Fibroblast of gingiva (primary cell): ENCODE measurements at regions not wholly inside any gene's neighbourhood (a gene's known extent, or its start where the extent isn't known, plus 50 kb on each side); places are given as distances from the start of the nearest gene placed in this dataset.
"Not testable (repeated sequence)": the region's sequence is repeated elsewhere in the genome, so short reads cannot be mapped to it uniquely, and the experiment has no call there.

Experiments
- DNase-seq: peaks from one replicate; pipeline ENCODE4 v3.0.0-alpha.2; 2011; ENCODE audit warnings: low read depth

DNA sequence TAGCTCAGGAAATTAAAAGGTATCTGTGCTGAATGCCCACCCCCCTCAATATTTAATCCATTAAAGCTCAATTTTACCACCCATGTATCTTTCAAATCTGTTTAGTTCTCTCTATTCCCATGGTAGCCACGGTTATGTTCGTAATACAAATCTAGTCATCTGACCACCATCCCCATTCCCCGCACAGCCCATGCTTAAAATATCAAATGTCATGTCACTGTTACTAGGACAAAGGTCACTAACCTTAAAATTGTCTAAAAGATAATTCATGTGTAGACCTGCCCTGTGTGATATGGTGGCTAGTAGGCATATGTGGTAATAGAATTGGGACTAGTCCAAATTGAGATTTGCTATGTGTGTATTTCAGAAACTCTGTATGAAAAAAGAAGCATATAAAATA lies 728.5 kb upstream of the B3GALT2 start:
- DNase-seq: no peak

DNA sequence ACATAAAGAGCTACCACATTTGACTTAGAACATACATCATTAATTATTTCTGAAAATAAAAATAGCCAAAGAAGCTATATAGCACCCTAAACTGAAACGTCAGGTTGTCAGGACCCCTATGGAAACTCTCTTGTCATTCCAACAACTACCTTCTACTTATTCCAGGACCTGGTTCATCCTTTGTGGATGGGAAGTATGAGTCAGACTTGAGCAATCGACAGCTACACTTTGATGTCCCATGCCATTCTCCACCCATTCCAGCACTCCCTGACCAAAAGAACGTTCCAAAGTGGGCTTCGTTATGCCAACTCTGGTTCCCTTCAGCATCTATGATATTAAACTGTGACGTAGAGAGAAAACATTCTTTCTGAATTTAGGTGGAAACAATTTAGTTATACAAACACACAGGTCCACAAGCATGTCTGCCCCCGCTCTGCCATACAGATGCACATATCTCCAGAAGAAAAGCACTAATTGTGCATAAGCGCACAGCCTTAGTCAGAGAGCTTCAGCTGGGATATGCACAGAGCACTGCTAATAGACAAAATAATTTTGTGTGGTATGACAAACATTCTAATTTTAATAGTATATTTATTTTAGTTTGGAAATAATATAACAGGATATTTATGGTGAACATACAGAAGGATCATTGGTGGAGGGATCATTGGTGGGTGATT lies 723.1 kb upstream of the B3GALT2 start:
- DNase-seq: no peak

DNA sequence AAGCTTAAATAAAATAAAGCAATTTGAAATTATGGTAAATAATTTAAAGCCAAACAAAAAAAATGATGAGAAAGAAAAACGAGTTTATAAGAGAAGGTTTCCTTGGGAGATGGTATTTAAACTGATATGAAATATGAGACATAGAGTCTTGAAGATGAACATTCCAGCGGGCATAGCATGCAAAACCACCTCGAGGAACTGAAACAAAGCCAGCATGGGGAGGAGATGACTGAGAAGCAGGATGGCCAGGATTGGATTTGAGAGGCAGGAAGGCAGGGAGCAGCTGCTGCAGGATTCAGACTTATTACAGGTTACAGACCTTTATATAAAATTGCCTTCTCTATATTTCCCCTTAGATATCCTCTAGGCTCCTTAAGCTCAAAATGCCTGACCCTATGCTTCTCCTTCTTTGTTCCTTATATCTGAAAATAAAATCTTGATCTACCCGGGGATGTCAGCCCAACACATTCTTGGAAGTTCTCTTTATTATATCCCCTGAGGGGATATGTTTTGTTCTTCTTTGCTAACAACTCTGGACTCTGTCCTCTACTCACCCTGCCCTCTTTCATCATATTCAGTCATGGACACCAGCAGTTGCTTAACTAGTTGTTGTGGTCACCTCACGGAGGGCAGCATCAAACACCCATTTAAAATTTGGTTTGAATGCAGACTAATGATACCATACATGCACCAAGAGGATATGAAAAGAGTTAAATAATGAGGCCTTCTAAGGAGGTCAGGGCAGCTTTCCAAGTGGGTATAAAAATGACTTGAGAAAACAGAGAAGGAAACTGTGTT lies 719.1 kb upstream of the B3GALT2 start:
- DNase-seq: peak; percentile 74

GRCh38 chr1:193891788-193892187 lies 705.4 kb upstream of the B3GALT2 start:
- DNase-seq: no peak

DNA sequence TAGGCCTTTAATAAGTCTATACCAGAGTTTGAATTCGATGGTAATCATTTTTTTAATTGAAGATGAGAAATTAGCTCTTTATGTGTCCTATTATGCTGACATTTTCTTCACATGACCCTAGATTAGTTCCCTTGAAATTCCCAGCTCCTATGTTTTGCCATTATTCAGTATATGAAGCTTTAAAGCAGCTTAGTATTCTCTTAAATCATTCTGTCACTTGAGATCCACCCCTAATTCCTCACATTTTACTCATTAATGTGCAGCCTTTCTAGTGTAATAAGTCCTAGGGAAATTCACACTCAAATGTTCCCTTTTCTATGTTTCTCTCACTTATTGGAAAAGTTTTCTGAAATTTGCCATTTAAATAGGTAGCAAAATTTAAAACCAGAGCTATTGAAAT lies 704.5 kb upstream of the B3GALT2 start:
- no peak for DNase-seq

DNA sequence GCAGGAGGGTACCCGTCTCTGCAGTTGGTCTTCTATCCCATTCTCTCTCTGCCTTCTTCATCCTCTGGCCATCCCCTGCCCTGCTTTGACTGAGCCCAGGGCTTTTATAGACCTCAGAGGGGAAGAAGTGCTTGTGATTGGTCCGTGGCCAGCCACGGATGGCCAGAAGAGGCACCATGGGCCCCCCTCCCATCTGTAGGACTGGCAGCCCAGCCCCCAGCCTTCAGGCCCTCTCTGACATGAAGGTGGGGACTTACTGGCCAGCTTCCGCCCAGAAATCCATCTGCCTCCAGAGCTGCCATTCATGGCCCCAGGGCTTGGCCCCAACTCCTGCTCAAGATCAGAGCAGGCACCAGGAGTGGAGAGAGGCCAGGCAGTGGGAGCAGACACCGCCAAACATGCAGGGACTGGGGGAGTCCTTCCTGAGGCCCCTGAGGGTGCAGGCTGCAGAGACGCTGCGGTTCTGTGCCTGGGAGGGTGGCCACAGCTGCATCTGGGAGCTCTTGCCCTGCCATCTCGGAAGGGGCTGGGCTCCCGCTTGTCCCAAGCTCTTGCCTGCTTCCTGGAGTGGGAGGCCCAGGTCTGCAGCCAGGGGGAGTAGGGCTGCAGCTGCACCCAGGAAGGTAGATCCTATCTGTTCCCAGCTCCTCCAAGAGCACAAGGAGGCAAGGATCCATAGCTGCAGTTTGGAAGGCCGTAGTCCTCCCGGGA lies 698.6 kb upstream of the B3GALT2 start:
- no peak for DNase-seq

DNA sequence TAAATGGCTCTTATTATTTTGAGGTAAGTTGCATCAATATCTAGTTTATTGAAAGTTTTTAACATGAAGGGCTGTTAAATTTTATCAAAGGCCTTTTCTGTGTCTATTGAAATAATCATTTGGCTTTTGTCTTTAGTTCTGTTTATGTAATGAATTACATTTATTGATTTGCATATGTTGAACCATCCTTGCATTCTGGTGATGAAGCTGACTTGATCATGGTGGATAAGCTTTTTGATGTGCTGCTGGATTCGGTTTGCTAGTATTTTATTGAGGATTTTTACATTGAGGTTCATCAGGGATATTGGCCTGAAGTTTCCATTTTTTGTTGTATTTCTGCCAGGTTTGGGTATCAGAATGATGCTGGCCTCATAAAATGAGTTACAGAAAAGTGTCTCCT lies 691.5 kb upstream of the B3GALT2 start:
- DNase-seq: not testable (repeated sequence)

DNA sequence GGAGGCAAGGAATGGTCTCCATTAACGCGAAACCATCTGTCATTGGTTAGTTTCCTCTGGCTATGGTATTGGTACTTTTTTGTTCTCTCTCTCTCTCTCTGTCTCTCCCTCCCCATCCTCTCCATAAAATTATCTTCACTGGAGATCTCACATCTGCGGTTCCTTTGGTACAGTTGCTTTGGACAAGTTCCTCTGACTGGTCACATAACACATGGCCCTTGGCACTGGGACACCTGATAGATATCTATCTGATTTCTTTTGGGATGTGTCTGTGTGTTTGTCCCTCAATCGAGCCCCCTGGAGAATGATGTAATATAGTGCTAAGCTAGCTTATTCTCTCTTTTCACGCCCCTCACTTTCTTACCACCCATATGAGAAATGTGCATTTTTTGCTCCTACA lies 682.0 kb upstream of the B3GALT2 start:
- no peak for DNase-seq

DNA sequence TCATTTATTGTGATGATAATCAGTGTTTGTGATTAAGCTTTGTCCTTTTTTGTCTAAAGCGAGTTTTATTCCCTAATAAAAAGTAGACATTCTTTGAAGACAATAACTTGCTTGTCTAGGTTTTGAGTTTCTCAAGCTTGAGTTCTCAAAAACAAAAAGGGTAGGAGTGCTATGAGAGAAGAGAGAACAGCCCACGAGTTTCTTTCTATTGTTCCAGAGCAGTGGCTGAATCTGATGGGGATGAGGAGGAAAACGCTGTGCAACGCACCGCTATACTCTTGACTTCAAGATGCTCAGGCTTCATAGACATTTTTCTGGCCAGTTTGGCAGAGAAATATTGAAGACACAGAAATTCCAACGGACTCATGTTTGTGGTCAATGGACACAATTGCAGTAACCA lies 669.8 kb upstream of the B3GALT2 start:
- DNase-seq: no peak

DNA sequence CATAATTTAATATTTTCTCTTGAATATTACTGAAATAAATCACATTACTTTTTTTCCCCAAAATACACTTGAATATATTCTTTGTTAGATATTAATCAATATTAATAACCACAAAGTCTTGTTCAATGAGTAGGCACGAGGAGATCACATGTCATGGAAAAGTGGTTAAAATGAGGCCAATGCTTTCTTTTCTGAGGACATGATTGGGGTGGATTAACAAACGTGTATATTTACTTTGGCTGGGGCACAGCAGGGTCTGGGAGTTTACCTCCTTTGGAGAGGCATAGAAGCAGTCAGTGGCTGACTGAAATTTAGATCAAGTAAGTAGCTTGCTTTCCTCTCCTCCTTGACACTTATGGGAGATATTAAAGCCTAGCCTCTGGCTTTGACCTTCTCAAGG lies 664.3 kb upstream of the B3GALT2 start:
- no peak for DNase-seq

DNA sequence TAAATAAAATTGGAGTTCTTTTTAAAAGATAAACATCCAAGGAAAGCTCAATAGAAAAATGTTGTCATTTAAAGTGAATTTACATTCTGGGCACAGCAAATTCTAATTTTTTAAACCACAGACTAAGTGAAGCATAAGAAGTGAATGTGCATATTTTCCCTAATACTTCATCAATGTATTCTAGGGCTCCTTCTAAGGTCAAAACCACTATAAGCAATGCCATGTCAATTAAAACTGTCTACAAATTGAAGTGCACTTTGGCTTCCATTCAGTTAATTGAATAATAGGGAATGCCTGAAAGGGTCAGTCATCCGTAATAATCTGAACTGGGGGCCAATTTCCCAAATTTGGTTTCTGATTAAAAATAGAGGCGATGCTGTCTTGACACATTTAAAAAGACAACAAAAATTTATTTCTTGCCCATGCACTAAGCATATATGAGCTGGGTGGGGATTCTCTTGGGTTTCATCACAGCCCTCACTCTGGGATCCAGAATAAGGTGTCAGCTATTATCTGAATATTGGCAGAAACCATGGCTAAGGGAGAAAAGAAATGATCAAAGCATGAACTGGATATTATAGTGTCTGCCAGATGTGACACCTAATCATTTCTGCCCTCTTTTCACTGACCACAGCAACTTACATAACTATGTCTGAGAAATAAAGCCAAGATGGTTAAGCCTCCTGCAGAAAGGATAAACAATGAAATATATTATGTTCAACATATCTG lies 660.6 kb upstream of the B3GALT2 start:
- DNase-seq: no peak

DNA sequence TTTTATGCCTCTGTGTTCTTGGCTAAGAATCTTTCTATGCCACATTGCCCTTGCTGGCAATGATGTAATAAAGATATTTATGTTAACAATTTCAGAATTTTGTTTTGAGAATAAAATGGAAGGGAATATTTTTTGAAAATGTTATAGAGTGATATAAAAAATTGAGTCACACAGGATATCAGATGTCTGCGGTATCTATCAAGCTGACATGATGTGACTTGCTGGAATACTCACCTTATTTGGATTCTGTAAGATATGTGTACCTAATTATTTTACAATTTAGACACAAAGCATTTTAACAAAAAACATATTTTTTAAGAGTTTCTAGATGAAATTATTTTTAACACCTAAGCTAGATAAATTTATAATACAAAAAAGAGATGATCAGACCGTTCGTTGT lies 660.0 kb upstream of the B3GALT2 start:
- no peak for DNase-seq

DNA sequence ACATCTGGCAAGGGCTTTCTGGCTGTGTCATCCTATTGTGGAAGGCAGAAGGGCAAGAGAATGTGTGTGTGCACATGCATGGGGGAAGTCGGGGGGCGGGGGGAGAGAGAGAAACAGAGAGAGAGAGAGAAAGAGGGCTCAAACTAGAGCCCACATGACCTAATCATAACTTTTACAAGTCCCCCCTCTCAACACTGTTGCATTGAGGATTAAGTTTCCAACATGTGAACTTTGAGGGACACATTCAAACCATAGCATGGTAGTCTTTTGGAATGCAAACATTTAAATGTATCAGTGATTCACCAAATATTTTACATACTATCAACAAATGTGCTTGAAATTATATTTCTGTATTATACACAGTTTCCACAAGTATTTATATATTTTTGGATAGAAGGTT lies 655.4 kb upstream of the B3GALT2 start:
- no peak for DNase-seq

DNA sequence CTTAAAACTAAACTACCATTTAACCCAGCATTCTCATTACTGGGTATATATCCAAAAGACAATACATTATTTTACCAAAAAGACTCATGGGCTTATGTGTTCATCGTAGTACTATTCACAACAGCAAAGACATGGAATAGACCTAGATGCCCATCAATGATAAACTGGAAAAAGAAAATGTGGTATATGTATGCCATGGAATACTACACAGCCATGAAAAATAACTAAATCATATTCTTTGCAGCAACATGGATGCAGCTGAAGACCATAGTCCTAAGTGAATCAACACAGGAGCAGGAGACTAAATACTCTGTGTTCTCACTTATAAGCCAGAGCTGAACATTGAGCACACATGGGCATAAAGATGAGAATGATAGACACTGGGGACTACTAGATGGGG lies 645.1 kb upstream of the B3GALT2 start:
- no peak for DNase-seq

DNA sequence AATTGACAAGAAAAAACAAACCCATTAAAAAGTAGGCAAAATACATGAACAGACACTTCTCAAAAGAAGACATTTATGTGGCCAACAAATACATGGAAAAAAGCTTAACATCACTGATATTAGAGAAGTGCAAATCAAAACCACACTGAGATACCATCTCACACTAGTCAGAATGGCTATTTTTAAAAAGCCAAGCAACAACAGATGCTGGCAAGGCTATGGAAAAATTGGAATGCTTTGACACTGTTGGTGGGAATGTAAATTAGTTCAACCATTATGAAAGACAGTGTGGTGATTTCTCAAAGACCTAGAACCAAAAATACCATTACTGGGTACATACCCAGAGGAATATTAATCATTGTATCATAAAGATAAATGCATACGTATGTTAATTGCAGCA lies 641.1 kb upstream of the B3GALT2 start:
- no peak for DNase-seq

DNA sequence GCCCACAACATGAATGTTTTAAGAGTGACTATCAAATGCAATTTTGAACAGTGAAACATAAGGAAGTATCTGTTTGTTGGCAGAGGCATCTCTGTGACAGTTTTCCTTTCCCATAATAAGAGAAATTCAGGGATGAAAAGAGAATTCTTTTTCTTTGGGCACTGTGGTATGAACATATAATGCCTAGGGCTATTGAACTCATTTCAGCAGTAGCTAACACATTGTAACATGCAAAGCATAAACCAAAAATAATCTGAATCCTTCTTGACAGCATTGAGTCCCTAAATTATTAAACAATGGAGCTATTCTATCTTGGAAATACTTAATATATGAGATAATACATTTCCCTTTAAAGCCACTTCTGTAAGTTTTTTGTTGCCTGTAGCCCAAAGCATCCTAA lies 633.0 kb upstream of the B3GALT2 start:
- DNase-seq: no peak

- DNase-seq: no peak
Observed at GRCh38 chr1:193807208-193807607, 620.8 kb upstream of the B3GALT2 start.

- no peak for DNase-seq
Observed at GRCh38 chr1:193806079-193807048, 620.0 kb upstream of the B3GALT2 start.

DNA sequence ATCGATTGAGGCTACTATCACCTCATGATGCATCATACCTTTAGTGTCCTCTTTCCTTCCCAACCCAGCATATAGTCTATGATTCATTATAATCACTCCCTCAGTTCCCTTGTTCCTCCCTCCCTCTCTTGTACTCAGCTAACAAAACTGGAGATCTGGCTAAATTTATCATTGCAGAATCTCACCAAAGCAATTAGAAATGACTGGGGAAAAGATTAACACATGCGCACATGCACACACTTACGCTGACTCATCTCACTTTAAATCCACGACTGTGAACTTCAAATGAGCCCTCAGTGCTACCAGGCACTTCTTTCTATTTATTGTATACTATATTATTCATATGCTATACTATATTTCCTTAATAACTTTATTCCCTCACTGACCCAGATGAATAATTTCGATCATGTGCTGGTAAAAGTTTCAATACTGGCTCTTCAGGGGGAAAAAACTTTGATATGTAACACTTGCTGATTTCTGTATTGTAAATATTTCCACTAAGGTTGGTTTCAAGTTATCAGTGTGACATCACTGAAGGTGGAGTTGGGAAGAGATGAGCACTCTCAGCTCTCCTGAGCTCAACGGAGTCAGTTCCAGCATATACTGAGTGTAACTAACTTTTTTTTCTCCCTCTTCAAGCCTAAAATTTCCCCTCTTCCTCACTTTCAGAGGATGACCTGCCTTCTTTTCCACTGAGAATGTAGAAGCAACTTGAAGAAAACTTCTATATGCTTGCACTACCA lies 613.7 kb upstream of the B3GALT2 start:
- no peak for DNase-seq

GRCh38 chr1:193799371-193799770 lies 613.0 kb upstream of the B3GALT2 start:
- no peak for DNase-seq

GRCh38 chr1:193794239-193794638 lies 607.8 kb upstream of the B3GALT2 start:
- DNase-seq: peak; percentile 6
